HEK293 (cell line): ENCODE measurements at regions not wholly inside any gene's neighbourhood (a gene's known extent, or its start where the extent isn't known, plus 50 kb on each side); places are given as distances from the start of the nearest gene placed in this dataset.
A peak's percentile ranks its signal among the peaks of the same experiment; 100 is the strongest.

Experiments used
- ELK4 ChIP-seq: IDR thresholded peaks from 2 replicates; pipeline ENCODE4 v1.6.1; 2011; ENCODE audit warnings: mild to moderate bottlenecking, low read depth, low read length, borderline replicate concordance
- KLF8 ChIP-seq: fragments of 450-650 bp; formaldehyde crosslinking; IDR thresholded peaks from 2 replicates; pipeline ENCODE4 v1.5.1; 2016; ENCODE audit warnings: missing biosample characterization, missing genetic modification characterization
- MEIS1 ChIP-seq: sonication (generic); formaldehyde crosslinking; IDR thresholded peaks from 2 replicates; pipeline ENCODE4 v1.8.1; 2022; ENCODE audit warnings: missing genetic modification reagents, mild to moderate bottlenecking, borderline replicate concordance
- PBX3 ChIP-seq: sonication (generic); formaldehyde crosslinking; IDR thresholded peaks from 2 replicates; pipeline ENCODE4 v1.8.1; 2022; ENCODE audit warnings: mild to moderate bottlenecking, moderate library complexity, missing genetic modification reagents
- REPIN1 ChIP-seq: fragments of 450-650 bp; formaldehyde crosslinking; IDR thresholded peaks from 2 replicates; pipeline ENCODE4 v1.5.1; 2017; ENCODE audit warnings: missing biosample characterization, missing genetic modification characterization, low read depth
- WT1 ChIP-seq: fragments of 450-650 bp; formaldehyde crosslinking; IDR thresholded peaks from 2 replicates; pipeline ENCODE4 v1.5.1; 2016; ENCODE audit warnings: missing biosample characterization, missing genetic modification characterization
- ZBTB17 ChIP-seq: fragments of 450-650 bp; formaldehyde crosslinking; IDR thresholded peaks from 2 replicates; pipeline ENCODE4 v1.5.1; 2016; ENCODE audit warnings: missing biosample characterization, missing genetic modification characterization
- ZBTB20 ChIP-seq: fragments of 450-650 bp; formaldehyde crosslinking; IDR thresholded peaks from 2 replicates; pipeline ENCODE4 v1.5.1; 2016; ENCODE audit warnings: missing biosample characterization, missing genetic modification characterization
- ZBTB44 ChIP-seq: fragments of 450-650 bp; IDR thresholded peaks from 2 replicates; pipeline ENCODE4 v1.5.1; 2018; ENCODE audit warnings: missing biosample characterization, mild to moderate bottlenecking, missing genetic modification characterization
- ZNF10 ChIP-seq: fragments of 450-650 bp; formaldehyde crosslinking; IDR thresholded peaks from 2 replicates; pipeline ENCODE4 v1.5.1; 2017; ENCODE audit warnings: missing biosample characterization, missing genetic modification characterization
- ZNF112 ChIP-seq: fragments of 450-650 bp; formaldehyde crosslinking; IDR thresholded peaks from 2 replicates; pipeline ENCODE4 v1.5.0; 2017; ENCODE audit warnings: missing biosample characterization, missing genetic modification characterization
- ZNF132 ChIP-seq: fragments of 450-650 bp; formaldehyde crosslinking; IDR thresholded peaks from 2 replicates; pipeline ENCODE4 v1.5.1; 2017; ENCODE audit warnings: missing biosample characterization, missing genetic modification characterization, borderline replicate concordance
- ZNF19 ChIP-seq: fragments of 450-650 bp; formaldehyde crosslinking; IDR thresholded peaks from 2 replicates; pipeline ENCODE4; 2016; ENCODE audit warnings: missing biosample characterization, missing genetic modification characterization, low read depth
- ZNF26 ChIP-seq: fragments of 450-650 bp; formaldehyde crosslinking; IDR thresholded peaks from 2 replicates; pipeline ENCODE4 v1.5.1; 2016; ENCODE audit warnings: missing biosample characterization, missing genetic modification characterization
- ZNF335 ChIP-seq: fragments of 450-650 bp; formaldehyde crosslinking; conservative IDR thresholded peaks from 2 replicates; pipeline ENCODE4 v1.5.1; 2016; ENCODE audit warnings: missing biosample characterization, missing genetic modification characterization
- ZNF366 ChIP-seq: fragments of 450-650 bp; formaldehyde crosslinking; conservative IDR thresholded peaks from 2 replicates; pipeline ENCODE4 v1.5.1; 2016; ENCODE audit warnings: missing biosample characterization, missing genetic modification characterization
- ZNF391 ChIP-seq: fragments of 450-650 bp; formaldehyde crosslinking; IDR thresholded peaks from 2 replicates; pipeline ENCODE4 v1.5.1; 2016; ENCODE audit warnings: low read depth, missing biosample characterization, missing genetic modification characterization, borderline replicate concordance
- ZNF544 ChIP-seq: fragments of 450-650 bp; formaldehyde crosslinking; IDR thresholded peaks from 2 replicates; pipeline ENCODE4 v1.5.0; 2017; ENCODE audit warnings: missing biosample characterization, missing genetic modification characterization
- ZNF549 ChIP-seq: fragments of 450-650 bp; IDR thresholded peaks from 2 replicates; pipeline ENCODE4 v1.5.1; 2018; ENCODE audit warnings: missing biosample characterization, missing genetic modification characterization, mild to moderate bottlenecking, inconsistent platforms, moderate library complexity
- ZNF555 ChIP-seq: fragments of 450-650 bp; formaldehyde crosslinking; conservative IDR thresholded peaks from 2 replicates; pipeline ENCODE4 v1.5.1; 2017; ENCODE audit warnings: missing biosample characterization, mild to moderate bottlenecking, missing genetic modification characterization, inconsistent platforms
- ZNF561 ChIP-seq: fragments of 450-650 bp; IDR thresholded peaks from 2 replicates; pipeline ENCODE4 v1.5.1; 2018; ENCODE audit warnings: missing biosample characterization, missing genetic modification characterization, borderline replicate concordance
- ZNF596 ChIP-seq: fragments of 450-650 bp; IDR thresholded peaks from 2 replicates; pipeline ENCODE4 v1.5.0; 2018; ENCODE audit warnings: missing biosample characterization, mild to moderate bottlenecking, missing genetic modification characterization, moderate library complexity
- ZNF658 ChIP-seq: fragments of 450-650 bp; formaldehyde crosslinking; IDR thresholded peaks from 2 replicates; pipeline ENCODE4; 2016; ENCODE audit warnings: missing biosample characterization, missing genetic modification characterization
- ZNF670 ChIP-seq: fragments of 450-650 bp; formaldehyde crosslinking; IDR thresholded peaks from 2 replicates; pipeline ENCODE4 v1.5.1; 2016; ENCODE audit warnings: missing biosample characterization, missing genetic modification characterization, low read depth
- ZNF776 ChIP-seq: fragments of 450-650 bp; formaldehyde crosslinking; IDR thresholded peaks from 2 replicates; pipeline ENCODE4 v1.5.0; 2017; ENCODE audit warnings: missing biosample characterization, missing genetic modification characterization, borderline replicate concordance
- ZNF830 ChIP-seq: fragments of 450-650 bp; IDR thresholded peaks from 2 replicates; pipeline ENCODE4 v1.5.0; 2018; ENCODE audit warnings: missing biosample characterization, missing genetic modification characterization, low read depth, mild to moderate bottlenecking, moderate library complexity
- ZSCAN18 ChIP-seq: fragments of 450-650 bp; formaldehyde crosslinking; IDR thresholded peaks from 2 replicates; pipeline ENCODE4 v1.5.1; 2016; ENCODE audit warnings: missing biosample characterization, missing genetic modification characterization
- TF ChIP-seq, protein P1 (sequence below): fragments of 450-650 bp; formaldehyde crosslinking; IDR thresholded peaks from 2 replicates; pipeline ENCODE4 v1.5.1; 2016; ENCODE audit warnings: missing biosample characterization, missing genetic modification characterization
- TF ChIP-seq, protein P2 (sequence below): fragments of 450-650 bp; formaldehyde crosslinking; IDR thresholded peaks from 2 replicates; pipeline ENCODE4 v1.5.1; 2016; ENCODE audit warnings: missing biosample characterization, missing genetic modification characterization

DNA sequence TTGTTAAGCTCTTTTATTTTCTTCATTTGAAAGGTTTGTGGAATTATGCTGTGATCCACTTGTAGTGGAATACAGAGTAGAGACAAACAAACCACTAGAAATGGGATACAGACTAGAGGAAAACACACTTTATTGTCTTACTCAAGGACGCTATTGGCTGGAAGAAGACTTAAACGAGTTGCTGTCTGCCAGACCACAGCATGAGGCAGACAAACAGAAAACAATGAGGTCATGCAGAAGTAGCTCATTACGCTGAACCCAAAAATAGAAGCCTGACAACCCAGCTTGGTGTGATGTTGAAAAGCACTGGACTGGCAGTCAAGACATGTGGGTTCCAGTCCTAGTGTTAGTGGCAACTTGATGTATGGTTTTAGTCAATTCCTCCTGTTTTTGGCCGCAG is 62.4 kb upstream of the P3H2 start (continued):
- TF ChIP-seq ZNF19 (tag by site-specific recombination) (no peak), ZBTB20 (peak; percentile 53; the same call in 1 of the 2 replicates), ZNF112 (no peak), ZNF776 (tag by site-specific recombination) (no peak), ZBTB17 (tag by site-specific recombination) (peak; percentile 90), ZNF658 (tag by site-specific recombination) (no peak), ZNF555 (tag by site-specific recombination) (no peak), ZBTB44 (tag by site-specific recombination) (no peak), ZNF596 (tag by site-specific recombination) (no peak), ZSCAN18 (tag by site-specific recombination) (no peak), ZNF10 (tag by site-specific recombination) (no peak), ZNF561 (tag by site-specific recombination) (0 out of 2 replicates have a peak, but pooled peaks have one; percentile 56), ZNF670 (no peak), ZNF335 (tag by site-specific recombination) (0 out of 2 replicates have a peak, but pooled peaks have one; percentile 21), ZNF830 (no peak), ZNF132 (no peak), ZNF544 (tag by site-specific recombination) (no peak), ZNF26 (tag by site-specific recombination) (no peak), ZNF549 (tag by site-specific recombination) (no peak), ELK4 (no peak), WT1 (tag by site-specific recombination) (no peak), KLF8 (tag by site-specific recombination) (0 out of 2 replicates have a peak, but pooled peaks have one; percentile 34), ZNF366 (peak; percentile 97), PBX3 (CRISPR knock-in tag) (no peak), ZNF391 (tag by site-specific recombination) (no peak), MEIS1 (CRISPR knock-in tag) (no peak), REPIN1 (tag by site-specific recombination) (no peak)
- TF ChIP-seq, protein P1, sequence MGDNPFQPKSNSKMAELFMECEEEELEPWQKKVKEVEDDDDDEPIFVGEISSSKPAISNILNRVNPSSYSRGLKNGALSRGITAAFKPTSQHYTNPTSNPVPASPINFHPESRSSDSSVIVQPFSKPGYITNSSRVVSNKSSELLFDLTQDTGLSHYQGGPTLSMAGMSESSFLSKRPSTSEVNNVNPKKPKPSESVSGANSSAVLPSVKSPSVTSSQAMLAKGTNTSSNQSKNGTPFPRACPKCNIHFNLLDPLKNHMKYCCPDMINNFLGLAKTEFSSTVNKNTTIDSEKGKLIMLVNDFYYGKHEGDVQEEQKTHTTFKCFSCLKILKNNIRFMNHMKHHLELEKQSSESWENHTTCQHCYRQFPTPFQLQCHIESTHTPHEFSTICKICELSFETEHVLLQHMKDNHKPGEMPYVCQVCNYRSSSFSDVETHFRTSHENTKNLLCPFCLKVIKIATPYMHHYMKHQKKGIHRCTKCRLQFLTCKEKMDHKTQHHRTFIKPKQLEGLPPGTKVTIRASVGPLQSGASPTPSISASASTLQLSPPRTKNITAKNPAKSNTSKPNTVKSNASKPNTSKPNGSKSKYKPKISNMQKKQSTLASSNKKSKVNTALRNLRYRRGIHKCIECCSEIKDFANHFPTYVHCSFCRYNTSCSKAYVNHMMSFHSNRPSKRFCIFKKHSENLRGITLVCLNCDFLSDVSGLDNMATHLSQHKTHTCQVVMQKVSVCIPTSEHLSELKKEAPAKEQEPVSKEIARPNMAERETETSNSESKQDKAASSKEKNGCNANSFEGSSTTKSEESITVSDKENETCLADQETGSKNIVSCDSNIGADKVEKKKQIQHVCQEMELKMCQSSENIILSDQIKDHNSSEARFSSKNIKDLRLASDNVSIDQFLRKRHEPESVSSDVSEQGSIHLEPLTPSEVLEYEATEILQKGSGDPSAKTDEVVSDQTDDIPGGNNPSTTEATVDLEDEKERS (tag by site-specific recombination): no peak
- TF ChIP-seq, protein P2, sequence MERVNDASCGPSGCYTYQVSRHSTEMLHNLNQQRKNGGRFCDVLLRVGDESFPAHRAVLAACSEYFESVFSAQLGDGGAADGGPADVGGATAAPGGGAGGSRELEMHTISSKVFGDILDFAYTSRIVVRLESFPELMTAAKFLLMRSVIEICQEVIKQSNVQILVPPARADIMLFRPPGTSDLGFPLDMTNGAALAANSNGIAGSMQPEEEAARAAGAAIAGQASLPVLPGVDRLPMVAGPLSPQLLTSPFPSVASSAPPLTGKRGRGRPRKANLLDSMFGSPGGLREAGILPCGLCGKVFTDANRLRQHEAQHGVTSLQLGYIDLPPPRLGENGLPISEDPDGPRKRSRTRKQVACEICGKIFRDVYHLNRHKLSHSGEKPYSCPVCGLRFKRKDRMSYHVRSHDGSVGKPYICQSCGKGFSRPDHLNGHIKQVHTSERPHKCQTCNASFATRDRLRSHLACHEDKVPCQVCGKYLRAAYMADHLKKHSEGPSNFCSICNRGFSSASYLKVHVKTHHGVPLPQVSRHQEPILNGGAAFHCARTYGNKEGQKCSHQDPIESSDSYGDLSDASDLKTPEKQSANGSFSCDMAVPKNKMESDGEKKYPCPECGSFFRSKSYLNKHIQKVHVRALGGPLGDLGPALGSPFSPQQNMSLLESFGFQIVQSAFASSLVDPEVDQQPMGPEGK (tag by site-specific recombination): no peak
